ENCODE measurements at regions not wholly inside any gene's neighbourhood (a gene's known extent, or its start where the extent isn't known, plus 50 kb on each side); places are given as distances from the start of the nearest gene placed in this dataset.
"Not testable (repeated sequence)": the region's sequence is repeated elsewhere in the genome, so short reads cannot be mapped to it uniquely, and the experiment has no call there.

DNA sequence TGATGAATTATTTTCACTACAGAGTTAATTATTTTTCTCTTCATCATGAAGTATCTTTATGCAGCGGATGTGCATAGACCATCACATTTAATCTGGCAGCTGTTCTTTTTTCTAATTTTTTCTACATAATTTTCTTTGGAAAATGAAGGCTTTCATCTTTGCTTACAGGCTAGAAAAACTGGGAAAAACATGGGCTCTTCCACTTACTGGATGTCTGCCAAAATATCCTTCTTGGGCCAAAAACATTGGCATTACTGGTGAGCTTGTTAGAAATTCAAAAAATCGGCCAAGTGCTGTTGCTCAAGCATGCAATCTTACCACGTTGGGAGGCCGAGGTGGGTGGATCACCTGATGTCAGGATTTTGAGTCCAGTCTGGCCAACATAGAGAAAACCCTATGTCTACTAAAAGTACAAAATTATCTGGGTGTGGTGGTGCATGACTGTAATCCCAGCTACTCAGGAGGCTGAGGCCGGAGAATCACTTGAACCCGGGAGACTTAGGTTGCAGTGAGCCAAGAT, 176.8 kb downstream of the ZNF737 start:
- peak in 1 of 2 donors; percentile 2 for DNase-seq

GRCh38 chr19:20385061-20385460, 180.5 kb downstream of the ZNF737 start:
- DNase-seq: no peak

DNA sequence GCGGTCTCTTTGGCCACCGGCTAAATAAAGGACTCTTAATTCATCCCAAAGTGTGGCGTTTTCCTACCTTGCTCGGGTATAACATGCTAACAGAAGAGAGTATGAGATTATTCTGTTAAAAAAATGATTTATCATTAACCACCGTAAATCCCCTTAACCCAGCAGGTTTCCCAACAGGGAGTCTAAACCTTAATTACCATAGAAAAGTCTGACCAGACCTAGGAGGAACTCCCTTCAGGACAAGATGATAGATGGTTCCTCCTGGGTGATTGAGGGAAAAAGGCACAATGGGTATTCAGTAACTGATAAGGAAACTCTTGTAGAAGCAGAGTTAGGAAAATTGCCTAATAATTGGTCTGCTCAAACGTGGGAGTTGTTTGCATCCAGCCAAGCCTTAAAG, 193.7 kb downstream of the ZNF737 start:
- DNase-seq: no peak

DNA sequence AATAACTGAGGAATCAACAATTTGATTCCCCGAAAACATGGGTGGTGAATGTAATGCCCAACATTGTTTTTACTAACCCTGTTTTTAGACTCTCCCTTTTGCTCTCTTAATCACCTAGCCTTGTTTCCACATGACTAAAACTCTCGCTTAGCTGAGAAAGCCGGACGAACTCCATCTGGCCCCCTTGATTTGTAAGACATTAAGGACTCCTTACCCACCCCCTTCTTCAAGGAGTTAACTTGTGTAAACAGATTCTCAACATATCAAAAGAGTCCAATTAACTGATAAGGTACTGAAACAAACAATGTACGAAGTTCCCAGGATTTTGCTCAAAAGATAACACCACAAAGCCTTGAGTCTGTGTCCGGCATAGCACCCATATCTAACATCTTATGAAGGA, 194.3 kb downstream of the ZNF737 start:
- not testable (repeated sequence) for DNase-seq

DNA sequence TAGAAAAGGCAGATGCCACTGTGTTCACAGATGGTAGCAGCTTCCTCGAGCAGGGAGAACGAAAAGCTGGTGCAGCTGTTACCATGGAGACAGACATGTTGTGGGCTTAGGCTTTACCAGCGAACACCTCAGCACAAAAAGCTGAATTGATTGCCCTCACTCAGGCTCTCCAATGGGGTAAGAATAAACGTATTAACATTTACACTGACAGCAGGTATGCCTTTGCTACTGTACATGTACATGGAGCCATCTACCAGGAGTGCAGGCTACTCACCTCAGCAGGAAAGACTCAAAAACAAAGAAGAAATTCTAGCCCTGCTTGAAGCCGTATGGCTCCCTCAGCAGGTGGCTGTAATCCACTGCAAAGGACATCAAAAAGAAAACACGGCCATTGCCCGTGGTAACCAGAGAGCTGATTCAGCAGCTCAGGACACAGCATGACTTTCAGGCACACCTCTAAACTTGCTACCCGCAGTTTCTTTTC, 197.7 kb downstream of the ZNF737 start:
- no peak for DNase-seq

- no peak for DNase-seq
Observed at GRCh38 chr19:20365146-20365545, 198.1 kb downstream of the ZNF486 start.

- DNase-seq: no peak
Observed at GRCh38 chr19:20359933-20360720, 193.1 kb downstream of the ZNF486 start.

DNA sequence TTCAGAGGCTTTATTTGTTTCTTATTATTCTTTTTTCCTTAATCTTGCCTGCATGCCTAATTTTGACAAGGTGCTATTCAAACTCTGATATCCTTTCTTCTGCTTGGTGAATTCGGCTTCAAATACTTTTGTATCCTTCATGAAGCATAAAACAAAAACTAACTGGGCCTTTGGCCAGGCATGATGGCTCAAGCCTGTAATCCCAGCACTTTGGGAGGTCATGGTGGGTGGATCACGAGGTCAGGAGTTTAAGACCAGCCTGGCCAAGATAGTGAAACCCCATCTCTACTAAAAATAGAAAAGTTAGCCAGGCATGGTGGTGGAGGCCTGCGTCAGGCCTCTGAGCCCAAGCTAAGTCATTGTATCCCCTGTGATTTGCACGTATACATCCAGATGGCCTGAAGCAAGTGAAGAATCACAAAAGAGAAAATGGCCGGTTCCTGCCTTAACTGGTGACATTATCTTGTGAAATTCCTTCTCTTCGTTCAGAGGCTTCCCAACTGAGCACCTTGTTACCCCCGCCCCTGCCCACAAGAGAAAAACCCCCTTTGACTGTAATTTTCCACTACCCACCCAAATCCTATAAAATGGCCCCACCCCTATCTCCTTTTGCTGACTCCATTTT, 191.9 kb downstream of the ZNF486 start:
- DNase-seq: not testable (repeated sequence)

DNA sequence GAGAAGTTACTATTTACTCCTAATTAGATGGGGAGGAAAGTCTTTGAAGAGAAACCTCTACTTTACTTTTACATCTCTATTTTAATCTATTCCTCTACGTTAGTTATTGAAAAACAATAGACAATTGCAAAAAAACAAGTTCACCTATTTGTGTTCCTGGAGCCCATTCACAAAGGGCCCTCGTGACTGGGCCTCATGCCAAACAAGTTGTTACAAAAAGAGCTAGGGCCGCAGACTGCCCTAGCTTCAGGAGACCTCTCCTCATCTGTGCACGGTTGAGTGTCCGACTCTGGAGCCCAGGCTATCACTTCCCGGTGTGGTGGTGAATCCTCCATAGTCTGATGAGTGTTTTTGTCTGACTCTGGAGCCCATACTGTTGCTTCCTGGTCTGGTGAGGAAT, 190.9 kb downstream of the ZNF486 start:
- no peak for DNase-seq

DNA sequence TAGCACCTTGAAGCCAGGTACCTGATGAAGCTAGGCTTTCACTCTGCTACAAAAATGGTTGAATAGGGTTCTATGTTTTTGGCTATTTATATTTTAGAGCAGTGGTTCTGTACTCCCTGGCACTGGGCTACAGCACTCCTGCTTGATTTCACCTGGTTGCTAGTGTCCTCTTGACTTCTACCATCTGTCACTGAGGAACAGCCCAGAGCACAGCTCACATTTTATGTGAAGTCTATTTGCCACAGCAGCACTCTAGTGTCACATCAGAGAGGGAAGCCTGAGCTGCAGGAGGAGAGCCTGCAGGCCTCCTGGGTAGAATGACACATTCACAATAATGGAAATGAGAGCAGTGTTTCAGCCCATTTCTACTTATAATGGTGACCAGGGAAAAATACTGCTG, 184.2 kb downstream of the ZNF486 start:
- DNase-seq: no peak

GRCh38 chr19:20349206-20349605, 182.2 kb downstream of the ZNF486 start:
- no peak for DNase-seq

DNA sequence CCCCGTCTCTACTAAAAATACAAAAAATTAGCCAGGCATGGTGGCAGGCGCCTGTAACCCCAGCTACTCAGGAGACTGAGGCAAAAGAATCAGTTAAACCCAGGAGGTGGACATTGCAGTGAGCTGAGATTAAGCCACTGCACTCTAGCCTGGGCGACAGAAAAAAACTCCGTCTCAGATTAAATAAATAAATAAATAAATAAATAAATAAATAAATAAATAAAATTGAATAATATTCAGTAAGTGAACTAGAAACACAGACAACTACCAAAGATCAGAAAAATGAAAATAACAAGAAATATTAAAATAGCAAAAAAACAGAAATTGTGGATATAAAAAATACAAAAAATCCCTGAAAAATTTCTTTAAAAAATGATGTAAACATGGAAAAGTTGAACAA, 172.4 kb downstream of the ZNF486 start:
- DNase-seq: no peak

GRCh38 chr19:20334760-20335159, 167.7 kb downstream of the ZNF486 start:
- no peak for DNase-seq

- no peak for DNase-seq
Observed at GRCh38 chr19:20333508-20333907, 166.5 kb downstream of the ZNF486 start.

DNA sequence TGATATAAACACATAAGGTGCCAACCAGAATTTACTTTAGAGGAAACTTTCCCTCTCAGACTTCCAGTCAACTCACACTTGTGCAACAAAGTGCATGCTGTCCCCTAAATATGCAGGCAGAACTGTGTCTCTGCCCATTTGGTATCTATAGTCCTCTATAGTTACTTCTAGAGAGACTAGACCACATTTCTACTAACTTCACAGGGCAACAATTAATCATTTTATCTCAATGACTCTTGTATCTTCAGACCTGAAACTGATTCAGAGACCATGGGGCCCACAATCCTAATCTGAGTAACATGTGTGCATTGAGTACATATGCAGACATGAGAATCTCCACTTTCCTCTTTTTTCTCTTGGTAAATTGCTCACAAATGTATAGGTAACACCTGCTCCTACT, 158.1 kb downstream of the ZNF486 start:
- no peak for DNase-seq

GRCh38 chr19:20321139-20321763, 154.2 kb downstream of the ZNF486 start:
- no peak for DNase-seq

DNA sequence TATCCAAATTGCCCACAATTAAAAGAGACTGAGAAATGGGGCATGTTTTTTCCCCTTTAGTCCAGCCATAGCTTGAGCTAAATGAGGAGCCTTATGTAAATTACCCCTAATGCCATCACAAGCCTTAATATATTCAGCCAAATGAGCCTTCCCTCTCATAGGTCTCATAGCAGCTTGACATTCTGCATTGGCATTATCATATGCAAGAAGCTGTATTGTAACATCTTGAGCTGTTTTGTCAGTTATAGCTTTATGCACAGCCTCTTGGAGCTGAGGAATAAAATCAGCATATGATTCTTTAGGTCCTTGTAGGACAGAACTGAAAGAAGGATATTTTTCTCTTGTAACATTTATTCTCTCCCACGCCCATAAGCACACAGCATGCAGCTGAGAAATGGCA, 153.2 kb downstream of the ZNF486 start:
- DNase-seq: no peak

GRCh38 chr19:20318616-20319015, 151.6 kb downstream of the ZNF486 start:
- no peak for DNase-seq

GRCh38 chr19:20315543-20315942, 148.5 kb downstream of the ZNF486 start:
- no peak for DNase-seq

GRCh38 chr19:20313894-20314293, 146.9 kb downstream of the ZNF486 start:
- DNase-seq: no peak

DNA sequence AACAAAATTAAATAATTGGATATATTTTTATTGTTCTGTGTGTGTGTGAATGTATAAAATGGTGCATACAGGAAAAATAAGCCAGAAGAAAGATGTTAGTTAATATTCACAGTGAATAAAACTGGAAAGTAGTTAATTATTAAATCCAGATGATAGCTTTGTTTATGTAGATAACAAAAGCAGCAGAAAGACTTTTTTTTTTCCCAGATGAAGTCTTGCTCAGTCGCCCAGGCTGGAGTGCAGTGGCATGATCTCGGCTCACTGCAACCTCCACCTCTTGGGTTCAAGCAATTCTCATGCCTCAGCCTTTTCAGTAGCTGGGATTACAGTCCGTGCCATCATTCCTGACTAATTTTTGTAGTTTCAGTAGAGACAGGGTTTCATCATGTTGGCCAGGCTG, 140.1 kb downstream of the ZNF486 start:
- DNase-seq: no peak

DNA sequence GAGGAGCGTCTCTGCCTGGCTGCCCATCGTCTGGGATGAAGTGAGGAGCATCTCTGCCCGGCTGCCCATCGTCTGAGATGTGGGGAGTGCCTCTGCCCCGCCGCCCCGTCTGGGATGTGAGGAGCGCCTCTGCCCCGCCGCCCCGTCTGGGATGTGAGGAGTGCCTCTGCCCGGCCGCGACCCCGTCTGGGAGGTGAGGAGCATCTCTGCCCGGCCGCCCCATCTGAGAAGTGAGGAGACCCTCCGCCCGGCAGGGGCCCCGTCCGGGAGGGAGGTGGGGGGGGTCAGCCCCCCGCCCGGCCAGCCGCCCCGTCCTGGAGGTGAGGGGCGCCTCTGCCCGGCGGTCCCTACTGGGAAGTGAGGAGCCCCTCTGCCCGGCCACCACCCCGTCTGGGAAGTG, 129.3 kb downstream of the ZNF486 start:
- DNase-seq: not testable (repeated sequence)

GRCh38 chr19:20294181-20294580, 127.2 kb downstream of the ZNF486 start:
- DNase-seq: no peak

Measured in right lung (tissue), 2 donors.